ENCODE measurements at regions not wholly inside any gene's neighbourhood (a gene's known extent, or its start where the extent isn't known, plus 50 kb on each side); places are given as distances from the start of the nearest gene placed in this dataset.

DNA sequence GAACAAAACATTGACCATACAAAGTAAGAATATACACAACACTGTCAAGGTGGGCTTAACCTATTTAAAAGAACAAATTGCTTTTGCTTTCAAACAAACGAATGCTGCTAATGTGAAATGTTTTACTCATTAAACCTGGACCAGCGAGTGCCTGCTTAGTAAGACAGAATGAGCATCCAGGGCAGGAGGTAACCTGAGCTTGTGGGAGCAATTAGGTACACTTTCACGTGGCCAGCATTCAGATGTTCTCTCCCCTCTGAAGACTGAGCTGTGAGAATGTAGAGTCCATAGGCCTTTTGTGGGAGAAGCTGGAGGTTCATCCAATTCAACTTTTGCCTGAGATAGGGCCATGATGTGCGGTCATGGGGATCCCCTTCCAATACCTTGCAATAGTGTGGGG, 266.5 kb downstream of the TSN start:
- no peak for DNase-seq (ENCODE audit: low spot score)
- H3K9me3 Mint-ChIP-seq (ENCODE audit: unreplicated experiment), result no peaks in the 10 kb centered on the region
- TF ChIP-seq CTCF (IDR thresholded peaks at IDR 0.05; ENCODE audit: unreplicated experiment), result no peak
- H3K27ac Mint-ChIP-seq (ENCODE audit: unreplicated experiment), result no peak overlapping the region
- H3K27me3 Mint-ChIP-seq (ENCODE audit: unreplicated experiment), result peaks cover 4% of the 10 kb centered on the region
- H3K4me1 Mint-ChIP-seq (ENCODE audit: unreplicated experiment), result peaks cover 6% of the 10 kb centered on the region
- H3K4me3 Mint-ChIP-seq (ENCODE audit: unreplicated experiment), result no peak overlapping the region
- H3K36me3 Mint-ChIP-seq (ENCODE audit: low read depth, unreplicated experiment), result no peaks in the 10 kb centered on the region

DNA sequence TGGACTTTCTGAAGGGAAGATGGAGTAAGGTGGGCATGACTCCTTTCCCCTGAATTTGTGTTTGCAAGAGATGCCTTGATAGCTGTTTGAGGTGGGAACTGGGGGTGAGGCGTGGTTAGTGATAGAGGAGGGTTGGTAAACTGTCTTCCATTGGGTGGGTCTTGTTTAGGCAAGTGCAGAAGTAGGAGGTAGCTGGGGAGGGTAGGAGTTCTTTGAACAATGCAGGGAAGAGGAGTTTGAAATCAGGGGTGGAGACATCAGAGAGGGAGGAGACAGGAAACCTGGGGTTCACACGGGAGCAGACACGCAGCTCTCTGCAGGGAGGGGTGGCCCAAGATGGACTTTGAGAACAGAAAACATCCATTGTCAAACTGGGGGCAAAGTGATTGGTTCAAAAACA, 267.1 kb downstream of the TSN start:
- Mint-ChIP-seq H3K27me3 (ENCODE audit: unreplicated experiment) (peaks cover 4% of the 10 kb centered on the region), H3K36me3 (ENCODE audit: low read depth, unreplicated experiment) (no peaks in the 10 kb centered on the region), H3K27ac (ENCODE audit: unreplicated experiment) (no peak overlapping the region), H3K4me3 (ENCODE audit: unreplicated experiment) (no peak overlapping the region), H3K9me3 (ENCODE audit: unreplicated experiment) (no peaks in the 10 kb centered on the region), H3K4me1 (ENCODE audit: unreplicated experiment) (peaks cover 6% of the 10 kb centered on the region)
- no peak for DNase-seq (ENCODE audit: low spot score)
- no peak for TF ChIP-seq CTCF (IDR thresholded peaks at IDR 0.05; ENCODE audit: unreplicated experiment)

GRCh38 chr2:122023059-122023864, 267.8 kb downstream of the TSN start:
- no peak for DNase-seq (ENCODE audit: low spot score)
- H3K4me3 Mint-ChIP-seq (ENCODE audit: unreplicated experiment), result no peak overlapping the region
- no peaks in the 10 kb centered on the region for H3K36me3 Mint-ChIP-seq (ENCODE audit: low read depth, unreplicated experiment)
- H3K4me1 Mint-ChIP-seq (ENCODE audit: unreplicated experiment), result peaks cover 6% of the 10 kb centered on the region
- peaks cover 4% of the 10 kb centered on the region for H3K27me3 Mint-ChIP-seq (ENCODE audit: unreplicated experiment)
- no peak overlapping the region for H3K27ac Mint-ChIP-seq (ENCODE audit: unreplicated experiment)
- no peaks in the 10 kb centered on the region for H3K9me3 Mint-ChIP-seq (ENCODE audit: unreplicated experiment)
- no peak for TF ChIP-seq CTCF (IDR thresholded peaks at IDR 0.05; ENCODE audit: unreplicated experiment)

GRCh38 chr2:122027510-122028217, 272.2 kb downstream of the TSN start:
- Mint-ChIP-seq H3K9me3 (ENCODE audit: unreplicated experiment) (peaks cover 3% of the 10 kb centered on the region), H3K4me3 (ENCODE audit: unreplicated experiment) (no peak overlapping the region), H3K27me3 (ENCODE audit: unreplicated experiment) (peaks cover 6% of the 10 kb centered on the region)

More at GRCh38 chr2:122027510-122028217, 272.2 kb downstream of the TSN start:
- Mint-ChIP-seq H3K4me1 (ENCODE audit: unreplicated experiment) (peaks cover 2% of the 10 kb centered on the region), H3K36me3 (ENCODE audit: low read depth, unreplicated experiment) (no peaks in the 10 kb centered on the region), H3K27ac (ENCODE audit: unreplicated experiment) (no peak overlapping the region)
- TF ChIP-seq CTCF (IDR thresholded peaks at IDR 0.05; ENCODE audit: unreplicated experiment), result no peak
- no peak for DNase-seq (ENCODE audit: low spot score)

Measured in endothelial cell (in vitro differentiated cells).